ENCODE measurements at regions not wholly inside any gene's neighbourhood (a gene's known extent, or its start where the extent isn't known, plus 50 kb on each side); places are given as distances from the start of the nearest gene placed in this dataset.

GRCh38 chr11:32184723-32185376, 94.0 kb downstream of the RCN1 start:
- ATAC-seq (no peak), DNase-seq (no peak), FAIRE-seq (no peak)
- no peaks in the 10 kb centered on the region for H3K4me1 ChIP-seq
- no peak overlapping the region for H3K27ac ChIP-seq
- no peak overlapping the region for H3K4me3 ChIP-seq
- no peaks in the 10 kb centered on the region for H3K27me3 ChIP-seq
- H3K9me3 ChIP-seq: no peaks in the 10 kb centered on the region
- intact Hi-C loops (cut with DNase I): loop anchor here in 1 of 3 donors (10.0 kb wide), 1 partner anchor 140 kb away; no protein-coding TSS in a partner anchor
- 83 to 84% methylated on average over 10 of the region's 10 CpGs for WGBS, 2 donors
- H3K36me3 ChIP-seq: no peaks in the 10 kb centered on the region
- TF ChIP-seq CTCF (IDR thresholded peaks at IDR 0.05): no peak

- H3K36me3 ChIP-seq: no peaks in the 10 kb centered on the region
- ATAC-seq (no peak), FAIRE-seq (no peak), DNase-seq (no peak)
- no peaks in the 10 kb centered on the region for H3K9me3 ChIP-seq
- intact Hi-C loops (cut with DNase I): loop anchor here in 1 of 3 donors (10.0 kb wide), 1 partner anchor 141 kb away; no protein-coding TSS in a partner anchor
- no peaks in the 10 kb centered on the region for H3K27me3 ChIP-seq
- H3K4me3 ChIP-seq: no peak overlapping the region
- 62 to 81% methylated on average over 2 of the region's 2 CpGs for WGBS, 2 donors
- no peak overlapping the region for H3K27ac ChIP-seq
- no peaks in the 10 kb centered on the region for H3K4me1 ChIP-seq
- TF ChIP-seq CTCF (IDR thresholded peaks at IDR 0.05): no peak
Measured at GRCh38 chr11:32186118-32186517, 95.2 kb downstream of the RCN1 start.

- Histone ChIP-seq H3K27me3 (no peaks in the 10 kb centered on the region), H3K27ac (no peak overlapping the region), H3K36me3 (no peaks in the 10 kb centered on the region), H3K4me3 (no peak overlapping the region), H3K9me3 (no peaks in the 10 kb centered on the region), H3K4me1 (no peaks in the 10 kb centered on the region)
- intact Hi-C loops (cut with DNase I): loop anchor here in 1 of 3 donors (10.0 kb wide), 1 partner anchor 142 kb away; no protein-coding TSS in a partner anchor
- FAIRE-seq (no peak), ATAC-seq (no peak), DNase-seq (no peak)
- TF ChIP-seq CTCF (IDR thresholded peaks at IDR 0.05): no peak
Measured at GRCh38 chr11:32187111-32187510, 96.2 kb downstream of the RCN1 start.

GRCh38 chr11:32188785-32189184, 97.9 kb downstream of the RCN1 start:
- no peak for TF ChIP-seq CTCF (IDR thresholded peaks at IDR 0.05)
- 74 to 80% methylated on average over 4 of the region's 4 CpGs for WGBS, 2 donors
- intact Hi-C loops (cut with DNase I): loop anchor here in 1 of 3 donors (10.0 kb wide), 1 partner anchor 144 kb away; no protein-coding TSS in a partner anchor
- no peak for DNase-seq
- no peaks in the 10 kb centered on the region for H3K27me3 ChIP-seq
- H3K9me3 ChIP-seq: no peaks in the 10 kb centered on the region
- H3K27ac ChIP-seq: no peak overlapping the region
- ATAC-seq: no peak
- H3K36me3 ChIP-seq: no peaks in the 10 kb centered on the region
- no peak overlapping the region for H3K4me3 ChIP-seq
- FAIRE-seq: no peak
- H3K4me1 ChIP-seq: no peaks in the 10 kb centered on the region

- DNase-seq: no peak
- WGBS, 2 donors: 3 to 7% methylated on average over 1 of the region's 1 CpG
- intact Hi-C loops (cut with DNase I): no loop called here
- Histone ChIP-seq H3K27ac (no peak overlapping the region), H3K9me3 (no peaks in the 10 kb centered on the region), H3K4me3 (no peak overlapping the region), H3K4me1 (no peaks in the 10 kb centered on the region), H3K36me3 (no peaks in the 10 kb centered on the region), H3K27me3 (no peaks in the 10 kb centered on the region)
- no peak for FAIRE-seq
- ATAC-seq: no peak
- no peak for TF ChIP-seq CTCF (IDR thresholded peaks at IDR 0.05)
Measured at GRCh38 chr11:32196137-32196536, 105.3 kb downstream of the RCN1 start.
